ENCODE measurements at regions not wholly inside any gene's neighbourhood (a gene's known extent, or its start where the extent isn't known, plus 50 kb on each side); places are given as distances from the start of the nearest gene placed in this dataset.
"Not testable (repeated sequence)": the region's sequence is repeated elsewhere in the genome, so short reads cannot be mapped to it uniquely, and the experiment has no call there.

GRCh38 chr17:28247671-28248555 lies 71.1 kb upstream of the TMEM97 start:
- no peak overlapping the region for H3K4me3 Mint-ChIP-seq
- H3K36me3 Mint-ChIP-seq: no peaks in the 10 kb centered on the region
- ATAC-seq (no peak), DNase-seq (no peak)
- H3K27me3 Mint-ChIP-seq: peaks cover 2 to 10% (median 4%) of the 10 kb centered on the region in 5 donors
- H3K9me3 Mint-ChIP-seq: no peaks in the 10 kb centered on the region
- H3K4me1 Mint-ChIP-seq: peaks cover 4 to 10% (median 7%) of the 10 kb centered on the region in 4 donors
- POLR2A ChIA-PET: no interaction called here
- H3K27ac Mint-ChIP-seq: no peak overlapping the region

- H3K4me3 Mint-ChIP-seq: peak overlapping the region in 1 of 10 donors; percentile 16
- ATAC-seq (no peak), DNase-seq (no peak)
- POLR2A ChIA-PET: interaction anchor here (0.6 kb wide), 1 partner anchor 139 kb away, joined by 3 read pairs; no protein-coding TSS in a partner anchor
- peaks cover 2 to 21% (median 10%) of the 10 kb centered on the region in 5 donors for H3K27me3 Mint-ChIP-seq
- H3K9me3 Mint-ChIP-seq: no peaks in the 10 kb centered on the region
- H3K27ac Mint-ChIP-seq: no peak overlapping the region
- no peaks in the 10 kb centered on the region for H3K36me3 Mint-ChIP-seq
- H3K4me1 Mint-ChIP-seq: peaks cover 4 to 10% (median 6%) of the 10 kb centered on the region in 4 donors
Measured at GRCh38 chr17:28249706-28250105, 69.3 kb upstream of the TMEM97 start.

- no peak for DNase-seq
- no peak for ATAC-seq
- peak overlapping the region in 2 of 10 donors; percentile 22 to 77 for H3K4me3 Mint-ChIP-seq
Measured at GRCh38 chr17:28252436-28252835, 66.6 kb upstream of the TMEM97 start.

GRCh38 chr17:28253663-28254062 lies 65.3 kb upstream of the TMEM97 start:
- DNase-seq (no peak), ATAC-seq (no peak)
- no peaks in the 10 kb centered on the region for H3K9me3 Mint-ChIP-seq
- POLR2A ChIA-PET: no interaction called here
- no peaks in the 10 kb centered on the region for H3K36me3 Mint-ChIP-seq
- peaks cover 5 to 41% (median 12%) of the 10 kb centered on the region in 5 donors for H3K27me3 Mint-ChIP-seq
- H3K4me3 Mint-ChIP-seq: no peak overlapping the region
- H3K4me1 Mint-ChIP-seq: peaks cover 4 to 10% (median 6%) of the 10 kb centered on the region in 4 donors
- H3K27ac Mint-ChIP-seq: no peak overlapping the region

More at GRCh38 chr17:28252436-28252835, 66.6 kb upstream of the TMEM97 start:
- Mint-ChIP-seq H3K27me3 (peaks cover 3 to 41% (median 10%) of the 10 kb centered on the region in 5 donors), H3K9me3 (no peaks in the 10 kb centered on the region), H3K27ac (peak overlapping the region in 1 of 10 donors; percentile 91), H3K4me1 (peaks cover 4 to 10% (median 6%) of the 10 kb centered on the region in 4 donors), H3K36me3 (no peaks in the 10 kb centered on the region)
- POLR2A ChIA-PET: interaction anchor here (1.9 kb wide), 1 partner anchor 447 kb away, joined by 7 read pairs; no protein-coding TSS in a partner anchor

GRCh38 chr17:28255616-28256015 lies 63.4 kb upstream of the TMEM97 start:
- H3K27me3 Mint-ChIP-seq: peaks cover 5 to 44% (median 14%) of the 10 kb centered on the region in 5 donors
- no peaks in the 10 kb centered on the region for H3K36me3 Mint-ChIP-seq
- H3K27ac Mint-ChIP-seq: no peak overlapping the region
- DNase-seq (no peak), ATAC-seq (no peak)
- H3K4me3 Mint-ChIP-seq: no peak overlapping the region
- POLR2A ChIA-PET: no interaction called here
- H3K9me3 Mint-ChIP-seq: peaks cover 0 to 6% (median under 1%) of the 10 kb centered on the region in 9 donors
- H3K4me1 Mint-ChIP-seq: peaks cover 4 to 10% (median 6%) of the 10 kb centered on the region in 4 donors

- no peak overlapping the region for H3K4me3 Mint-ChIP-seq
- H3K27ac Mint-ChIP-seq: no peak overlapping the region
- POLR2A ChIA-PET: no interaction called here
Measured at GRCh38 chr17:28256370-28256769, 62.6 kb upstream of the TMEM97 start.

GRCh38 chr17:28256881-28257280 lies 62.1 kb upstream of the TMEM97 start:
- Mint-ChIP-seq H3K36me3 (peaks cover 0 to 9% (median 0%) of the 10 kb centered on the region in 3 donors), H3K27me3 (peaks cover 3 to 39% (median 11%) of the 10 kb centered on the region in 5 donors), H3K4me3 (no peak overlapping the region), H3K27ac (no peak overlapping the region), H3K4me1 (peaks cover 1 to 4% (median 2%) of the 10 kb centered on the region in 4 donors), H3K9me3 (peaks cover 0 to 17% (median 10%) of the 10 kb centered on the region in 9 donors)
- DNase-seq (no peak), ATAC-seq (no peak)
- POLR2A ChIA-PET: no interaction called here

More at GRCh38 chr17:28256370-28256769, 62.6 kb upstream of the TMEM97 start:
- Mint-ChIP-seq H3K27me3 (peaks cover 5 to 43% (median 14%) of the 10 kb centered on the region in 5 donors), H3K36me3 (peaks cover 0 to 4% (median 0%) of the 10 kb centered on the region in 3 donors), H3K9me3 (peaks cover 0 to 12% (median 6%) of the 10 kb centered on the region in 9 donors), H3K4me1 (peaks cover 4 to 9% (median 6%) of the 10 kb centered on the region in 4 donors)
- DNase-seq (no peak), ATAC-seq (no peak)

GRCh38 chr17:28258347-28258887 lies 60.6 kb upstream of the TMEM97 start:
- Mint-ChIP-seq H3K27me3 (peaks cover 3 to 36% (median 9%) of the 10 kb centered on the region in 5 donors), H3K4me1 (no peaks in the 10 kb centered on the region), H3K27ac (no peak overlapping the region), H3K36me3 (peaks cover 0 to 22% (median 4%) of the 10 kb centered on the region in 3 donors), H3K9me3 (peaks cover 0 to 33% (median 19%) of the 10 kb centered on the region in 9 donors), H3K4me3 (no peak overlapping the region)
- no peak for DNase-seq
- POLR2A ChIA-PET: no interaction called here
- no peak for ATAC-seq

- POLR2A ChIA-PET: no interaction called here
- peak overlapping the region in 1 of 10 donors; percentile 76 for H3K27ac Mint-ChIP-seq
- H3K4me1 Mint-ChIP-seq: no peaks in the 10 kb centered on the region
- H3K36me3 Mint-ChIP-seq: peaks cover 0 to 30% (median 4%) of the 10 kb centered on the region in 3 donors
- H3K27me3 Mint-ChIP-seq: peaks cover 1 to 22% (median 8%) of the 10 kb centered on the region in 5 donors
- DNase-seq: no peak
- ATAC-seq: no peak
- no peak overlapping the region for H3K4me3 Mint-ChIP-seq
- peaks cover 0 to 41% (median 22%) of the 10 kb centered on the region in 9 donors for H3K9me3 Mint-ChIP-seq
Measured at GRCh38 chr17:28261219-28261618, 57.8 kb upstream of the TMEM97 start.

- POLR2A ChIA-PET, DNase-seq, H3K4me1 Mint-ChIP-seq, H3K27ac Mint-ChIP-seq, H3K4me3 Mint-ChIP-seq, ATAC-seq: not testable (repeated sequence)
- Mint-ChIP-seq H3K9me3 (peaks cover 0 to 41% (median 22%) of the 10 kb centered on the region in 9 donors), H3K27me3 (peaks cover 1 to 12% (median 4%) of the 10 kb centered on the region in 5 donors), H3K36me3 (peaks cover 0 to 30% (median 4%) of the 10 kb centered on the region in 3 donors)
Measured at GRCh38 chr17:28262123-28262745, 56.8 kb upstream of the TMEM97 start.

- peaks cover 0 to 30% (median 6%) of the 10 kb centered on the region in 3 donors for H3K36me3 Mint-ChIP-seq
- POLR2A ChIA-PET, DNase-seq, H3K4me3 Mint-ChIP-seq, H3K27ac Mint-ChIP-seq, ATAC-seq, H3K4me1 Mint-ChIP-seq: not testable (repeated sequence)
- peaks cover 0 to 41% (median 20%) of the 10 kb centered on the region in 9 donors for H3K9me3 Mint-ChIP-seq
- H3K27me3 Mint-ChIP-seq: peaks cover 0 to 15% (median 4%) of the 10 kb centered on the region in 5 donors
Measured at GRCh38 chr17:28264902-28265548, 54.0 kb upstream of the TMEM97 start.

Data from naive thymus-derived CD8-positive, alpha-beta T cell (primary cell).